GM21528 (cell line): ENCODE measurements at regions not wholly inside any gene's neighbourhood (a gene's known extent, or its start where the extent isn't known, plus 50 kb on each side); places are given as distances from the start of the nearest gene placed in this dataset.

Experiments used
- ATAC-seq: cut with Tn5 transposase; IDR thresholded peaks from one replicate; pipeline ENCODE4 v1.9.1; 2021; ENCODE audit warnings: mild to moderate bottlenecking, moderate library complexity; ENCODE audit not compliant: unreplicated experiment, low FRiP score

DNA sequence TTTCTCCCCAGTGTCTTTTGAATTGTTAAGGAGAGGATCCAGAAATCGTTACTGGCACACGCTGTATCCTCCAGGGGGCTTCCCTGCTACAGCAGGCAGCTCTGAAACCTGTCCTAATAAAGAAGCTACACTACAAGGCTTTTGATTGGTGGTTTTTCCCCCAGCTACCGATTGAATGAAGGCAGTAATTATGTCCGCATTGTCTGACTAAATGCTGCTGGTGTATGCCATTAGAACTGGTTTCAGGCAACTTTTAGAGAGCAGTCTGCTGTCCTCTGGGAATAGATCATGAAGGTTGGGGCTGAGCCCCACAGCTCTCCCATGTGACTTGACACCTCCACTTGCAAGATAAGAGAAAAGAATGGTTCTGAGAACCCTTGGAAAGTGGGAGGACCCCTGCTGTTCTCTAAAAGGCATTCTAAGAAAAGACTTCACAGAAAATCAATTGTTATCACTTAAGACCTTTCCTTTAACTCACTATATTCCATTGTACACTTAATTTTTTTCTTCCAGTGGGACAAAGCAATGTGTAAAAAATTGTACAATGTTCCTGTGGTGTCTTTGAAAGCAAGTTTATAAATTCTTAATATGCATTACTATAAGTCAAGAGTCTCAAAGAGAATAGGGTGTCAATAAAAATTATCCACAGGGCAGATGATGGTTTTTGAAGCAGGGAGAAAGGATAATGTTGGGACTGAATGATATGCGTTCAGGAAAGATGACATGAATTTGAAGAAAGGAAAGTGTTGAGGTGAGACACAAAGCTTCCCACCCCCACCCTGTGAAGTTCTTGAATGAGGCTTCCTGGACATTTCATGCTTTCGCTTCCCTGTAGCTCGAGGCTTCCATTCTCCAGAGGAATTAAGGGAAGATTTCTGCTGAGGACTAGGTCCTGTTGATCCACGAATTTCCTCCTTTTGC is 53.0 kb upstream of the DAZL start:
- ATAC-seq = no peak

DNA sequence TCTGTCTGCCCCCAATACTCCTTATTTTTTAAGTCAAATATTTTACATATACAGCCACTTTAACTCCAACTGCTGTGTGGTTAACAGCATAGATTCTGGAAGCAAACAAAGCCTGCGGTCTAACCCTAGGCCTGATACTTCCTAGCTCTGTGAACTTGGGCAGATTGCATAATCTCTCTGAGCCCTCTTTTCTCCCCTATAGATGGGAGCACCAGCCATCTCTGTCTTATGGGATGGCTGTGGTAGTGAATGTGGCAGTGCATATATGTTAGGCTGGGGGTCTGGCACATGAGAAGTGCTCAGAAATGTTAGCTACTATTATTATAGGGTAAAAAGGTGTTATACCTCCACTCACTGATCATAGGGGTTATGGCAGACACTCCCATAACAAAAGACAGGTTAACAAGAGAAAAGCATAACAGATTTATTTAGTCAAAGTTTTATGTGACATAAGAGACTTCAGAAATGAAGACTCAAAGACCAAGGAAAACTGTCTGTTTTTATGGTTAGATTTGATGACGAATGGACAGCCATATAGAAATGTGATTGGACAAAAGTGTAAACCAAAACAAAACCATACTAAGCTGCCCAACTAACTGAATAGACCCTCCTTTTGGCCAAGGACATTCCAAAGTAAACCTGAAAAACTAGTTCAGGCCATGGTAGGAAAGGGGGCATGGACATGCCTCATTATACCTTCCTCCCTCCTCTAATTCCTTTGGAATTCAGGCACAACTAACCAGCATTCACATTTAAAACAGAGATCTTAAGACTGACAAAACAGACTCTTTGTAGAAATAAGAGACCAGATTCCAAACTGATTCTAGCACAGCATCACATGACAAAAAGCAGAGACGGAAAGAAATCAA is 53.9 kb upstream of the DAZL start:
- ATAC-seq = no peak

DNA sequence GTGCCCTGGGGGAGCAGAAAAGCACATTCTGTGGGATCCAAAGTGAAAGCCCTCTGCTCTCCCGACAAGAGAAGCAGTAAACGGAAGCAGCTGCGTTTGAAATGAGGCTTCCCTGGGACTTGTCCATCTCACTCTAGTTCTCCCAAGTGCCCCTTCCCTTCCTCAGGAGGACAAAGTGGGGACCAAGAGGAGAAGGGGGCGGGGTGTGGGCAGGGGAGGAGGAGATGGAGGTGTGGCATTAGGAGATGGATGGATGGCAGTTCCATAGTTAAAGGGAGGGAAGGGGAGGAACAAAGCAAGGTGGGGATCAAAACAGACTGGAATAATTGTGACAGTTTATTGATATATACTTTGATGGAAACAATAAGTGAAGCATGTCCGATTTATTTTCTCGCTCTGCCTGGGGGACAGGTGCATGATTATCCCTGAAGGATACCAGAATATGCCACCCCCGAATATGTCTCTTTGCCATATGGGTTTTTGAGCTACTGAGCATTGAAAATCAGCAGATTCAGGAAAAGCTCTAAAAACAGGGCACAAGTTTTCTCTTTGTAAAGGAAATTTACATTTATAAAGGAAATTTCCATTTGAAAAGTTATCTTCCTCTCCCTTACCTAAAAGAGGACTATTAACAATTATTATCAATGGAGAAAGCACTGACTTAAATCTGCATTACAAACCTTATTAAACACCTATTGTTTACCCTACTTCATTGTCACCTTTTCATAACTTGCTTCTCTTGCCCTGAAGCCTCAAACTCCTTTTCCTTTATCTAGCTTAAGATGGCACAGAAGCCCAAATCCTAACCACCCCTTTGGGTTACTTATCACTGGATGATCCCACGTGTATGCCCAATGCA is 58.9 kb upstream of the DAZL start:
- no peak for ATAC-seq

DNA sequence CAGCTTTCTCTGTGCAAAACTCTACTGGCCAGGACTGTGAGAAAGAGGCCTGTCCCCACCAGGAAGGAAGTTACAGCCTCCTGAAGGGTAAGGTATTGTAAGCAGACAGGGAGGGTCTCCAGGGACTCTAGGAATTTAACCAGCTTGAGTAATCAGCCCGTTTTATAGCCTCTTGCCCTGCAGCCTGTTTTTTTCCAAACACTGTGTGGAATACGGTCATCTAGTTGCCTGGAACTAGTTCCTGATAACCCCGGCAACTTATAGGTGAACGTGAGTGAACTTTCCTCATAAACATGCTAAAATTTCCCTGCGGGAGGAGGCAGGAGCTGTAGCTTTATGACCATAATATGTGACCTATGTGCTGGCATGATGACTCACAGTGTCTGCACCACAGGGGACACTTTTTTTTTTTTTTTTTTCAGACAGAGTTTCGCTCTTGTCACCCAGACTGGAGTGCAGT is 60.1 kb upstream of the DAZL start:
- no peak for ATAC-seq

DNA sequence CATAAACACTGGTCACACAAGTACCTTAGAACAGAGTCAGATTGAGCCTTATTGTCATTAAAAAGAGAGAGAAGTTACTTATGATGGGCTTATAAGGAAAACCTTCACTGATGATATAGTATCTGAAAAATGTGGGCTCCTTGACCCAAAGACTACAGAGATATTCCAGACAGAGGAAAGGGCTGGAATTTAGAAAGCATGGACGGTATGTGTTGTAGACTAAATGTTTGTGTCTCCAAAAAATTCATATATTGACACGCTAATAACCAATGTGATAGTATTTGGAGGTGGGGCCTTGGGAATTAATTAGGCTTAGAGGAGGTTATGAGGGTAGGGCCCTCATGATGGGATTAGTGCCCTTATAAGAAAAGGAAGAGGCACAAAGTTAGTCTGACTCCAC is 61.0 kb upstream of the DAZL start:
- no peak for ATAC-seq

DNA sequence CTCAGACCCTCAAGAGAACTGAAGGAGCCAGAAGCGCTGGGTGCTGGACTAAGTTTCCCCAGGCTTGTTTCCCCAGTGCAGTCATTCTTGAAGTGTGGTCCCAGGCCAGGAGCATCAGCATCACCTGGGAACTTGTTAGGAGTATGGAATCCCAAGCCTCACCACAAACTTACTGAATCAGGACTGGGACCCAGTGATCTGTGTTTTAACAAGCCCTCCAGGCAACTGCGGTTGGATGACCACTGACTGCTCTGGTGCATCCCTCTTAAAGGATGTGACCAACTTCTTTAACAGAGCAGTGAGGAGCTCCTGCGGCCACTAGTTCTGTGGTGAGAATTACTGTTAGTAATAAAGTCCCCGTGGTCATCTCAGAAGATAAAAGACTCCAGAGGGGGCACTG is 62.4 kb upstream of the DAZL start:
- ATAC-seq = no peak

DNA sequence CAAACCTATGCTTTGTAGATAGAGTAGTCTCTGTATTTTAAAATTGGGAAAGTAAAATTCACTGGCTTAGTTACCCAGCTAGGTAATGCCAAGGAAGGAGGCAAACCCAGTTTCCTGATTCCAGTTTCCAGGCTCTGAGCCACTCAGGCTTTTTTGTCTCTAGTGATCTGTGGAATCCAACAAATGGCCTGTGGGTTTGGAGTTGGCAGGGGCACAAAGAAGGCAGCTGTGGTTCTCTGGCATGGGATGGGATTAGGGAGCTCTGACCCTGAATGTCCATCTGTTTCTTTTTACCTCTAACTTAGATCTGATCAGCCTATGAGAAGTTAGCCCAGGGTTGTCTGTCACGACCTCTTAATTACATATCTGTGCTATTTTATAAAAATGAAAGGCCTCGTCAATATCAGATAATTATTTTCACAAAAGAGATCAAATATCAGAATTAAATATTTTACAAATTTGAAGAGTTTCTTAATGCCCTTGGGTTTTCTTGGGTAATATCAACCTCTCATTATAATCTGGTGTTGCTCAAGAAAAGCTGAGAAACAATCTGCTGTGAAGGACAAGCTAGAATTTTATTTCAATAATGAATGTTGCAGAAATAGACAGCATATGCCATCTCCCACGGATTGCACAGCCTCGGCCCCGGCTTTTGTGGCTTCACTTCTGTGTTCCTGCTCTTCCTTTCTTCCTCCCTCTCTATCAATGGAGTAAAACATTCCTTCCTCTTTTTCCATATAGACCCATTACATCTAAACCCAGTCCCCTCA is 63.7 kb upstream of the DAZL start:
- no peak for ATAC-seq

DNA sequence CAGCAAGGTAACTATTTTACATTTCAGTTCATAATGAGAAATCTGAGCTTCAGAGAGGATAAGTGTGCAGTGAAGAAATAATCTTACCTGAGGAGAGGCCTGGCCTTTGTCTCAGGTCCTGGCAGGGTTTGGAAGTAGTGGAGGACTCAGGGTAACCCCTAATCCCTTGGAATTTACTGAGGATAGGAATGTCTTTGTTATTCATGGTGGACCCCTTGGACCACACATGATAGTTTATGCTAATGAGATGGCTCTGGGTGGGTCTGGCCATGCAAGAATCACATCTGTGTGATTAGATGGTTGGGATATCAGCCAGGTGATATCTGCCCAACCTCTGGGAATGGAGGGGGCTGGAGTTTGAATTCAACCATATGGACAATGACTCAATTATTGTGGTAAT is 65.0 kb upstream of the DAZL start:
- no peak for ATAC-seq

DNA sequence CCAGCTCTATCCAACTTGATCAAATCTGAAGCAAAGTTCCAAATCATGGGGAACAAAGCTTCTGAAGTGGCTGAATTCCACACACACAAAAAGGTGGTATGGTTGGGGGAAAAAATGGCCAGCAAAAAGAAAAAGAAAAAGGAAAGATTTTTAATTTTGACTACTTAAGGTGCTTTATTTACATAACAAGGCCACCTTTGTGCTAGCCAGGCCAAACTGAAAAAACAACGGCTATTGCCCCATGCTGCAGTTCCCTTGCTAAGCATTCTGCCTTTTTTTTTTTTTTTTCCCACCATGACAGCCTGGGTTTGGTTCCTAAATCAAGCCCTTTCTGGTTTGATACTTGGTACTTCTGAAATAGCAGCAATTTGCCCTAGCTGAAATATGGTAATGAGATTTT is 66.5 kb upstream of the DAZL start:
- ATAC-seq = no peak

DNA sequence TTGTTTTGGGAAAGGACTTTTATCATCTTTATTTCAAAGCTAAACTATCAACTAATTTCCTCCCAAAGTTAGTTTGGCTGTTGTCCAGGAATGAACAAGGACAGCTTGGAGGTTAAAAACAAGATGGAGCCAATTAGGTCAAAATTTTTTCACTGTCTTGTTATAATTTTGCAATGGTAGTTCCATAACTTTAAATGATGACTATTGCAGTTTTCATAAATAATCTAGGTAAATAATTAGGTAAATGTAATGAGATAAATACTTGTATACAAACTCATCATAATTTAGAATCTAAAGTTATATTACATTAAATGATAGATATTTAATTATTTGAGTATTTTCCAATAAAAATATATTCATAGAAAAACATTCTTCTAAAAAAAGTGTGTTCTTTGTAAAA is 68.3 kb upstream of the DAZL start:
- ATAC-seq = no peak

DNA sequence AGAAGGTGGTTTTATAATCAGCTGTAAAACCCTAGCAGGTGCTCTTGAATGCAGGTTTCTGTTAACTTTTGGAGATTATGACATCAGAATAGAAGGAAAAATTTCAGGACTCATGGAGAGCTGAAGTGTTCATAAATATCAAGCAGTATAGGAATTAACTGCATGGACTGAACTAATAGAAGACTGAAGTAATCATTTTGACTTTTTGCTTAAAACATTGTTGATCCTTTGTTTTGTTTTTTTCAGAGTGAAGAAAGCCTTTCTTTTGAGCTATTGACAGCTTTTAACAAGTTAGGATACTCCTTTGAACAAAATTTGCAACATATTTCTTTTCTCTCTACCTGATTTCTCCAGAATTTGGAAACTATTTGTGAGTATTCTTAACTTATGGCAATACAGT is 70.6 kb upstream of the DAZL start:
- no peak for ATAC-seq

DNA sequence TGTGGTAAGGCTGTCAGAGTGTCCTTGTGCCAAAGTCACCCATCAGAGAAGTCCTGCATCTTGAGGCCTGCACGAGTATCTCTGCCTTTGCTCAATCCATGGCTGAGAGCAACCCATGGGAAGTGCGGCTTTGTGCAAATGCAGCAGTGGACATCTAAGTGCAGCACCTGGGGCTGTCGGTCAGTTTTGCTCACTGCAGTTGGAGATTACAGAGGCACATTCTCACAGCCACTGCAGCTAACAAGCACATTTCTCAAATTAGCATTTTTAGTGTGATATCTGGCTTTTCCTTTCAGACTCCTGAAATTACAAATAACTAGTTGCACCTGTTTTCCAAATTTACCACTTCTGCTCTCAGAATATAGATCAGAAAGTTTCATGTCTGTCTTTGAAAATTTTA is 81.5 kb upstream of the DAZL start:
- ATAC-seq = no peak

DNA sequence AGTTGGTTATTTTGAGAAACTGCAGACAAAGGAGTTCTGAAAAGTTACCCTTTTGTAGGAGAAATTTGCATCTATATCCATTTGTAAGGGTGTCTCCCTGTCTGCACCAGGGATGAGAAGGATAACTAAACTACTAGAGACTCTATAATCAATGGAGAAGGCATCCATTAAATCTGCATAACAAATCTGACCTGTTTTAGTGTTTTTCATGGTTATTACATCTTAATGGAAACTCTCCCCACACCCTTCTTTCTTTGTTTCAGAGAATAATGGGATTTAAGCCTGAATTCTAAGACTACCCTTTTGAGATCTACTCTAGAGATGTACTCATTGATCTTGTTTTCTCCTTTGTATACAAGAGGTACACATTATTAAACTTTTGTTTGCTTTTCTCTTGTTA is 82.0 kb upstream of the DAZL start:
- no peak for ATAC-seq

DNA sequence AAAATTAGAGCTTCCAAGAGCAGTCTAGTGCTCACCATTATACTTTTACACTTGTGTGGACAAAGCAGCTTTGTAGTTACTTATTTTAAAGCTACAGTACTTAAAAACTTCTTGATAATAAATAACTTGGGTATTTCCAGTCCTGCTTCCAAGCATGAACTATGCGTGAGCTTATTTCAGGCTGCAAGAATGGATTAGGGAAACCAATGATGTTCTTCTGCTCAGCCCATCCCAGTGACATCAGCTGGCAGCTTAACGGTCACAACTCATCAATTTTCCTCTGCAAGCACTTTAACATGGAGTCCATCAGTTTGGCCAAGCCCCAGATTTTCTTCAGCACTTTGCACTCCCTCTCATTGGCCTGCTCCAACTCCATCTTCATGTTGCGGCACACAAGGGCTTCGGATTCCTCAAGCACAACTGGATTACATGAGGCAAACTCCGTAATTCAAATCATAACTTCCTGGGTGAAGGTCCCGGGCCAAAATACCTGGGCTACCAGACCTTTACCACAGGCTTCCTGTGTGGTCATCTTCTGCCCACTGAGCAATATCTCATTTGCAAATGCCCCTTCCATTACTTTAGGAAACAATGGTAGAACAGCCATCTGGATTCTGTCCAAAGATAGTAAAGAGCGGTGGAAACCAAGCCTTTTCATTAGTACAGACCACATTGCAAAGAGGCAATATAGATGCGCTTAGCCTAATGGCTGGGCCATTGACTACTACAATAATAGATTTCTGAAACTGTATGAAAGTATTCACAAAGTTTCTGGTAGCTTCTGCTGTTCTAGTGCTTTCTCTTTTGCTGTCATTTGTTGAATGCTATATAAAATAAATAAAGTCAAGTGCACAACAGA is 87.5 kb upstream of the DAZL start:
- ATAC-seq = no peak

DNA sequence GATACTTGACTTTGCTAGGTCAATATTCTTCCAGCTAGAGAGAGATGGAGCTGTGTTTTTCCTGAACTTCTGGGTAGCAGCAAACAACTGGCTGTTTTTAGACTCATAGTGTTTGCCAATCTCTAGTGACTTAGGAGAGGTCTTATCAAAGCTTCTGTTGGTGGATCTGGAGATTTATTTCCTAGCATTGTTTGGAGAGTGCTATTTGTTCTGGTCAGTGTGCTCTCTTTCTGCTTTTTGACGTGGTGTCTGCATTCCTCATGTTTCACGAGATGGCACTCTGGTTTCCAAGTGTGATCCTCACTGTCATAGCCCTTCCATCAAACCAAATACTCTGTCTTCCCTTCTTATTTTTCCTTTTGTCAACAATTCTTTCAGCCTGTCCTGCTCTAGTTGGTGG is 88.6 kb upstream of the DAZL start:
- ATAC-seq = no peak

DNA sequence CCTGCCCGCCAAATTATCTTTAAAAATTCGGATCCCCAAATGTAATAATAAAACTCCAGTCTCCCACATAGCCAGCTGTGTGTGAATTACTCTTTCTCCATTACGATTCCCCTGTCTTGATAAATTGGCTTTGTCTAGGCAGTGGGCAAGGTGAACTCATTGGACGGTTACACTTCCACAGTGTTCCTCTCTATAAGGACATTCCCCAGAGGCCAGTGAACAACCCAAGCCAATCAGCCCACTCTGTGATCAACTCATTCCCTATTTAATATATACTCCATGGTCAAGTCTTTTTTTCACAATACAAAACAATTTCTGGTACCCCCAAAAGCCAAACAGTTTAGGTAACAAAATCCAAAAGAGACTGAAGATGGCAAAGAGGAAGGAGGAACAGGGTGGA is 90.5 kb upstream of the DAZL start:
- no peak for ATAC-seq

DNA sequence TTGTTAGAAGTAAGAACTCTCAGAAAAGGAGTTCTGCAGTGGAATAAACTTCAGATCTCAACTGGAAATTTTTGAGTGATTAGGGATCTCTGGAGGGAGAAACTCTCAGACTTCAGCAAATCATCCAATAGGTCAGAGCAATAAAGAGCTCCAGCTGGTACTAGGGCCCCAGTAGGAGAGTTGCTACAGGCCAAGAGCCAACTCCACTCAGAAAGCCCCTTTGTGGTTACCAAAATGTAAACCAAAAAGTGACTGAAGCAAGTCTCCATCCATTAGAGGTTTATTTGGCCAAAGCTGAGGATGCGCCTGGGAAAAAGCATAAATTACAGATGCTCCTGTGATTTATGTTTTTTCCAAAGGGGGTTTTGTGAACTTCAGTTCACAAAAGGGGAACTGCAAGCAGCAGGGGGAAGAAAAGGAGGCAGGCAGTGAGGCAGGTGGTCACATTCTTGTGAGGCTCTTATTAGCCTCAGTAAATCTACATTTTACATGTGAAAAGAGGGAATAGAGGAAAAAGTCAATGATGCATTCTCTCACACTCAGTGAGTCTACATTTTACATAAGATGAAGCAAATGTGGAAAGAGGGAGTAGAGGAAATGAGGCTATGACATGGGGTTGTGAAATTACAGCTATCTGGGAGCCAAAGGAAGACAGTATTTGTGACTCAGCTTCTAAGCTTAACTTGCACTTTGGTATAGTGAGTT is 92.4 kb upstream of the DAZL start:
- ATAC-seq = no peak

DNA sequence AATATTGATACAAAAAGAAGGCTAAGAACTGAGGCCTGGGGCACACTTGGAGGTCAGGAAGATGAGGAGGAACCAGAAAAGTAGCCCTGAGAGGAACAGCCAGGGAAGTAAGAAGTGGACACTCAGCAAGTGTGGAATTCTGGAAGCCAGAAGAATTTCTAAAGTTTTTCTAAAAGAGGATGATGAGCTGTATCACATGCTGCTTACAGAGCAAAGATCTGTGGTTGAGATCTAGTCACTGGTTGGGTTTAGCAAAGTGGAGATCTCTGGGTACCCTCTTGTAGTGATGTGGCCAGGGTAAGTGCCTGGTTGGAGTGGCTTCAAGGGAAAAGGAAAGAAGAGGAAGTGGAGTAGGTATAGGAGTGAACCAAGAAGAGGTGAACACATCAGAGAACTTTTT is 95.4 kb upstream of the DAZL start:
- no peak for ATAC-seq
